ENCODE measurements at regions not wholly inside any gene's neighbourhood (a gene's known extent, or its start where the extent isn't known, plus 50 kb on each side); places are given as distances from the start of the nearest gene placed in this dataset.

DNA sequence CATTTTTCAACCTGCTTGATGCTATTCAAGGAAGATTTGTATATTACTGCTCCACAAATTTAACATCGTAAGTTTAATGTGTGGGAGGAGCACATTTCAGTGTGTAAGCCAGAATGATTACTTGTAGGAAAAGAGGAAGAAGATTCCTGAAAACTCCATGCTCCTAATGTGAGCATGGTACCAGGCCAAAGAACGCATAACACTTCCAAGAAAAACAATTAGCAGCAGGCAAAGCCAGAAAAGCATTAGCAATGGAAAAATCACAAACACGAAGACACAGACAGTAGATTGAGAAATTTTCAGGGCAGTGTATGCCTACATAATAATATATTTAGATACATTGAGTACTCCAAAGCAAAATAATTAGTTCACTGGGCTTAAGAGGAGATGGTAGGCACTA lies 96.6 kb upstream of the CBLB start:
- TF ChIP-seq HNF4A (conservative IDR thresholded peaks at IDR 0.05) (no peak), FOXA2 (IDR thresholded peaks at IDR 0.05) (no peak), GABPA (IDR thresholded peaks at IDR 0.05 in 1 of 2, conservative IDR thresholded peaks at IDR 0.05 in 1 of 2) (no peak), NR2F2 (IDR thresholded peaks at IDR 0.05) (no peak), HNF4G (IDR thresholded peaks at IDR 0.05) (no peak), YY1 (IDR thresholded peaks at IDR 0.05) (no peak), TAF1 (conservative IDR thresholded peaks at IDR 0.05) (no peak), SP1 (IDR thresholded peaks at IDR 0.05) (no peak)
- TF ChIP-seq, protein P1, sequence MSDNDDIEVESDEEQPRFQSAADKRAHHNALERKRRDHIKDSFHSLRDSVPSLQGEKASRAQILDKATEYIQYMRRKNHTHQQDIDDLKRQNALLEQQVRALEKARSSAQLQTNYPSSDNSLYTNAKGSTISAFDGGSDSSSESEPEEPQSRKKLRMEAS (IDR thresholded peaks at IDR 0.05): no peak
- TF ChIP-seq, protein P2, sequence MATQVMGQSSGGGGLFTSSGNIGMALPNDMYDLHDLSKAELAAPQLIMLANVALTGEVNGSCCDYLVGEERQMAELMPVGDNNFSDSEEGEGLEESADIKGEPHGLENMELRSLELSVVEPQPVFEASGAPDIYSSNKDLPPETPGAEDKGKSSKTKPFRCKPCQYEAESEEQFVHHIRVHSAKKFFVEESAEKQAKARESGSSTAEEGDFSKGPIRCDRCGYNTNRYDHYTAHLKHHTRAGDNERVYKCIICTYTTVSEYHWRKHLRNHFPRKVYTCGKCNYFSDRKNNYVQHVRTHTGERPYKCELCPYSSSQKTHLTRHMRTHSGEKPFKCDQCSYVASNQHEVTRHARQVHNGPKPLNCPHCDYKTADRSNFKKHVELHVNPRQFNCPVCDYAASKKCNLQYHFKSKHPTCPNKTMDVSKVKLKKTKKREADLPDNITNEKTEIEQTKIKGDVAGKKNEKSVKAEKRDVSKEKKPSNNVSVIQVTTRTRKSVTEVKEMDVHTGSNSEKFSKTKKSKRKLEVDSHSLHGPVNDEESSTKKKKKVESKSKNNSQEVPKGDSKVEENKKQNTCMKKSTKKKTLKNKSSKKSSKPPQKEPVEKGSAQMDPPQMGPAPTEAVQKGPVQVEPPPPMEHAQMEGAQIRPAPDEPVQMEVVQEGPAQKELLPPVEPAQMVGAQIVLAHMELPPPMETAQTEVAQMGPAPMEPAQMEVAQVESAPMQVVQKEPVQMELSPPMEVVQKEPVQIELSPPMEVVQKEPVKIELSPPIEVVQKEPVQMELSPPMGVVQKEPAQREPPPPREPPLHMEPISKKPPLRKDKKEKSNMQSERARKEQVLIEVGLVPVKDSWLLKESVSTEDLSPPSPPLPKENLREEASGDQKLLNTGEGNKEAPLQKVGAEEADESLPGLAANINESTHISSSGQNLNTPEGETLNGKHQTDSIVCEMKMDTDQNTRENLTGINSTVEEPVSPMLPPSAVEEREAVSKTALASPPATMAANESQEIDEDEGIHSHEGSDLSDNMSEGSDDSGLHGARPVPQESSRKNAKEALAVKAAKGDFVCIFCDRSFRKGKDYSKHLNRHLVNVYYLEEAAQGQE (IDR thresholded peaks at IDR 0.05): no peak
- Histone ChIP-seq H3K4me1 (ENCODE audit: control insufficient read depth in 4 of 4, insufficient read depth in 4 of 4, low read length in 3 of 4) (peaks cover 0 to 7% (median 3%) of the 10 kb centered on the region in 4 donors), H3K4me3 (ENCODE audit: low read depth in 1 of 3, low read length in 3 of 3) (no peak overlapping the region), H3K9me3 (ENCODE audit: control insufficient read depth in 4 of 4, low read length in 3 of 4) (no peaks in the 10 kb centered on the region), H3K36me3 (ENCODE audit: control insufficient read depth in 4 of 4, insufficient read depth in 3 of 4, low read depth in 1 of 4, low read length in 3 of 4) (no peaks in the 10 kb centered on the region), H3K9ac (ENCODE audit: low read depth in 1 of 2, low read length in 2 of 2) (no peak overlapping the region), H3K27ac (ENCODE audit: low read depth in 1 of 2, low read length in 2 of 2) (no peak overlapping the region), H3K27me3 (ENCODE audit: control insufficient read depth in 4 of 4, insufficient read depth in 4 of 4, low read length in 3 of 4) (no peaks in the 10 kb centered on the region)
- DNase-seq (ENCODE audit: low spot score): no peak
- 63% methylated on average over 3 of the region's 3 CpGs for WGBS

DNA sequence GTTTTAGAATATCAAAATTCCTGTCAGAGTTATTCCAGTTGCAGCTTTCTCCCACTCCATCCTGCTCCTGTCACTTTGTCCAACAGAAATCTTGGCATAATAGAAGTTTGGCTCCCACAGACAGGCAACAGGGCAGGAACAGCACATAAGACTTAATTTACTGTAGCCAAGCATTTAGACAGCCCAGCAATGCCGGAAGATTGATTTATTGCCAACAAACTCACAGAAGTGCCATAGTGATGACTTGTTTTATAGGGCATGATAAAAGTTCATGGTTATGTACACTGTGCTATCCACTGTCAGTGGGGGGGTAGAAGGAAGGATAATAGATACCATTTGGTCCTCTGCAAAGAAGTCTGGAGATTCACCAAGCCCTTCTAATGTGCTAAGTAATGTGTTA lies 98.3 kb upstream of the CBLB start:
- no peak for DNase-seq (ENCODE audit: low spot score)
- Histone ChIP-seq H3K4me3 (ENCODE audit: low read depth in 1 of 3, low read length in 3 of 3) (no peak overlapping the region), H3K4me1 (ENCODE audit: control insufficient read depth in 4 of 4, insufficient read depth in 4 of 4, low read length in 3 of 4) (peaks cover 0 to 6% (median 3%) of the 10 kb centered on the region in 4 donors), H3K9ac (ENCODE audit: low read depth in 1 of 2, low read length in 2 of 2) (no peak overlapping the region), H3K27me3 (ENCODE audit: control insufficient read depth in 4 of 4, insufficient read depth in 4 of 4, low read length in 3 of 4) (no peaks in the 10 kb centered on the region), H3K27ac (ENCODE audit: low read depth in 1 of 2, low read length in 2 of 2) (no peak overlapping the region), H3K36me3 (ENCODE audit: control insufficient read depth in 4 of 4, insufficient read depth in 3 of 4, low read depth in 1 of 4, low read length in 3 of 4) (no peaks in the 10 kb centered on the region), H3K9me3 (ENCODE audit: control insufficient read depth in 4 of 4, low read length in 3 of 4) (peaks cover 0 to 9% (median under 1%) of the 10 kb centered on the region in 4 donors)
- 85% methylated on average over 1 of the region's 1 CpG for WGBS
- no peak for TF ChIP-seq YY1 (IDR thresholded peaks at IDR 0.05)
- no peak for TF ChIP-seq JUND (IDR thresholded peaks at IDR 0.05)
- TF ChIP-seq, protein P3, sequence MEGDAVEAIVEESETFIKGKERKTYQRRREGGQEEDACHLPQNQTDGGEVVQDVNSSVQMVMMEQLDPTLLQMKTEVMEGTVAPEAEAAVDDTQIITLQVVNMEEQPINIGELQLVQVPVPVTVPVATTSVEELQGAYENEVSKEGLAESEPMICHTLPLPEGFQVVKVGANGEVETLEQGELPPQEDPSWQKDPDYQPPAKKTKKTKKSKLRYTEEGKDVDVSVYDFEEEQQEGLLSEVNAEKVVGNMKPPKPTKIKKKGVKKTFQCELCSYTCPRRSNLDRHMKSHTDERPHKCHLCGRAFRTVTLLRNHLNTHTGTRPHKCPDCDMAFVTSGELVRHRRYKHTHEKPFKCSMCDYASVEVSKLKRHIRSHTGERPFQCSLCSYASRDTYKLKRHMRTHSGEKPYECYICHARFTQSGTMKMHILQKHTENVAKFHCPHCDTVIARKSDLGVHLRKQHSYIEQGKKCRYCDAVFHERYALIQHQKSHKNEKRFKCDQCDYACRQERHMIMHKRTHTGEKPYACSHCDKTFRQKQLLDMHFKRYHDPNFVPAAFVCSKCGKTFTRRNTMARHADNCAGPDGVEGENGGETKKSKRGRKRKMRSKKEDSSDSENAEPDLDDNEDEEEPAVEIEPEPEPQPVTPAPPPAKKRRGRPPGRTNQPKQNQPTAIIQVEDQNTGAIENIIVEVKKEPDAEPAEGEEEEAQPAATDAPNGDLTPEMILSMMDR (IDR thresholded peaks at IDR 0.05; ENCODE audit: low read depth, low read length, missing input control): no peak
- TF ChIP-seq HNF4G (IDR thresholded peaks at IDR 0.05): no peak
- TF ChIP-seq FOXA1 (IDR thresholded peaks at IDR 0.05): no peak

DNA sequence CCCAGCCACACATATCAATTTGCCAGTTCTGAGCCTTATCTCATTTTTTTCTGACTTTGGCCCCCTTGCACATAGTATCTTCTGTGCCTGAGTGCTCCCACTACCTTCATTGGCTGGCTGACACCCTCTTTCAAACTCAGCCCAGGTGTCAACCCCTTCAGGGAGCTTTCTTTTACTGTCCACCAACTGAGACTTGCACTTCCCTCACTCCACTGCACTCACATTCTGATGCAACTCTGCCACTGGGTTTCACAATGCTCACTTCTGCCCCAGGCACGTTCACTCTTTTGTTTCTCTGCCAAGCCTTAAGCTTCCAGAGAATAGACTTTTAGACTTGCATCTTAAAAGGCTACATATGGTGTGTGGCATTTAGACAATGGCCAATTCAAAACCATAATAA lies 101.5 kb upstream of the CBLB start:
- 16% methylated on average over 1 of the region's 1 CpG for WGBS
- no peaks in the 10 kb centered on the region for H3K27me3 ChIP-seq (ENCODE audit: control insufficient read depth in 4 of 4, insufficient read depth in 4 of 4, low read length in 3 of 4)
- TF ChIP-seq, protein P4, sequence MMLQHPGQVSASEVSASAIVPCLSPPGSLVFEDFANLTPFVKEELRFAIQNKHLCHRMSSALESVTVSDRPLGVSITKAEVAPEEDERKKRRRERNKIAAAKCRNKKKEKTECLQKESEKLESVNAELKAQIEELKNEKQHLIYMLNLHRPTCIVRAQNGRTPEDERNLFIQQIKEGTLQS (IDR thresholded peaks at IDR 0.05): peak; percentile 70
- peak; percentile 34 to 36 for TF ChIP-seq RAD21 (IDR thresholded peaks at IDR 0.05)
- no peak for TF ChIP-seq GABPA (IDR thresholded peaks at IDR 0.05 in 1 of 2, conservative IDR thresholded peaks at IDR 0.05 in 1 of 2)
- TF ChIP-seq HNF4A (conservative IDR thresholded peaks at IDR 0.05): peak; percentile 46 to 69
- TF ChIP-seq NR2F2 (IDR thresholded peaks at IDR 0.05): no peak
- TF ChIP-seq RXRA (IDR thresholded peaks at IDR 0.05): peak; percentile 49 to 57
- peaks cover 0 to 3% (median 1%) of the 10 kb centered on the region in 4 donors for H3K4me1 ChIP-seq (ENCODE audit: control insufficient read depth in 4 of 4, insufficient read depth in 4 of 4, low read length in 3 of 4)
- no peak overlapping the region for H3K9ac ChIP-seq (ENCODE audit: low read depth in 1 of 2, low read length in 2 of 2)
- peaks cover 0 to 12% (median under 1%) of the 10 kb centered on the region in 4 donors for H3K9me3 ChIP-seq (ENCODE audit: control insufficient read depth in 4 of 4, low read length in 3 of 4)
- no peak for DNase-seq (ENCODE audit: low spot score)
- H3K36me3 ChIP-seq (ENCODE audit: control insufficient read depth in 4 of 4, insufficient read depth in 3 of 4, low read depth in 1 of 4, low read length in 3 of 4): no peaks in the 10 kb centered on the region
- H3K4me3 ChIP-seq (ENCODE audit: low read depth in 1 of 3, low read length in 3 of 3): no peak overlapping the region
- no peak overlapping the region for H3K27ac ChIP-seq (ENCODE audit: low read depth in 1 of 2, low read length in 2 of 2)

Measured in liver (tissue), 8 donors.